H1 (cell line): ENCODE measurements at regions not wholly inside any gene's neighbourhood (a gene's known extent, or its start where the extent isn't known, plus 50 kb on each side); places are given as distances from the start of the nearest gene placed in this dataset.
"Not testable (repeated sequence)": the region's sequence is repeated elsewhere in the genome, so short reads cannot be mapped to it uniquely, and the experiment has no call there.

Experiments used
- CTCF ChIA-PET: fragments of 300-600 bp; sonication (Branson Sonifier 250); formaldehyde crosslinking; loops from one replicate; lab custom pipeline; 2021; ENCODE audit not compliant: partially characterized antibody; lab: Charles Lee
- POLR2A ChIA-PET: fragments of 300-600 bp; sonication (Branson Sonifier 250); formaldehyde crosslinking; loops from one replicate; lab custom pipeline; 2021; ENCODE audit warnings: inconsistent platforms; ENCODE audit not compliant: partially characterized antibody; lab: Charles Lee
- DNase-seq, 2 experiments: peaks; one replicate each; pipeline versions ENCODE4 v3.0.0 to v3.0.0-alpha.2; 2010 to 2022; ENCODE audit warnings: low spot score in 2 of 2, low read depth in 1 of 2, mixed read lengths in 1 of 2
- FAIRE-seq: peaks from 2 replicates; lab custom pipeline; 2011; peaks lifted over from hg19 to GRCh38; lab: Jason Lieb, UNC
- H2AFZ ChIP-seq: 2 replicates; pipeline ENCODE4 v1.8.1; 2012; ENCODE audit warnings: low read length, inconsistent platforms
- H2AK5ac ChIP-seq: 2 replicates; pipeline ENCODE4 v1.6.1; 2013; ENCODE audit warnings: low read depth, low read length
- H2BK120ac ChIP-seq: replicated peaks from 2 replicates; pipeline ENCODE3; 2013; ENCODE audit warnings: low read depth, low read length, inconsistent platforms
- H2BK12ac ChIP-seq: 2 replicates; pipeline ENCODE4 v1.6.1; 2013; ENCODE audit warnings: low read depth, low read length
- H2BK15ac ChIP-seq: 2 replicates; pipeline ENCODE4 v1.6.1; 2013; ENCODE audit warnings: low read length
- H2BK20ac ChIP-seq: 2 replicates; pipeline ENCODE4 v1.6.1; 2013; ENCODE audit warnings: low read length
- H2BK5ac ChIP-seq: 2 replicates; pipeline ENCODE4 v1.6.1; 2013; ENCODE audit warnings: low read depth, low read length
- H3K14ac ChIP-seq: 2 replicates; pipeline ENCODE4 v1.6.1; 2013; ENCODE audit warnings: inconsistent platforms; ENCODE audit not compliant: insufficient read length
- H3K18ac ChIP-seq: 2 replicates; pipeline ENCODE4 v1.6.1; 2013; ENCODE audit warnings: low read length; ENCODE audit errors: extremely low read depth
- H3K23ac ChIP-seq: 2 replicates; pipeline ENCODE4 v1.6.1; 2013; ENCODE audit warnings: inconsistent platforms; ENCODE audit not compliant: insufficient read length
- H3K23me2 ChIP-seq: 2 replicates; pipeline ENCODE4 v1.6.1; 2013; ENCODE audit warnings: low read depth, low read length
- H3K27ac ChIP-seq: 2 replicates; pipeline ENCODE4 v1.6.1; 2011; ENCODE audit warnings: low read depth, low read length, inconsistent platforms
- H3K27me3 ChIP-seq, 4 experiments: replicated peaks in 1 of 4; 1 replicate in 1 of 4; 2 replicates in 3 of 4; pipeline versions ENCODE4 v1.6.1 to v1.8.1; 2011 to 2013; ENCODE audit warnings: low read length in 3 of 4, mild to moderate bottlenecking in 3 of 4, inconsistent platforms in 2 of 4, mixed read lengths in 2 of 4, moderate library complexity in 1 of 4; ENCODE audit not compliant: control insufficient read depth in 3 of 4, insufficient read depth in 3 of 4; ENCODE audit errors: extremely low read depth in 1 of 4
- H3K36me3 ChIP-seq, 4 experiments: 2 replicates each; pipeline versions ENCODE4 v1.6.1 to v1.8.1; 2011 to 2013; ENCODE audit warnings: mild to moderate bottlenecking in 4 of 4, low read length in 3 of 4, moderate library complexity in 2 of 4, control low read depth in 1 of 4, inconsistent platforms in 1 of 4; ENCODE audit not compliant: insufficient read depth in 4 of 4, control insufficient read depth in 2 of 4
- H3K4ac ChIP-seq: replicated peaks from 2 replicates; pipeline ENCODE3; 2013; ENCODE audit warnings: low read length, low read depth, mixed read lengths, inconsistent platforms; ENCODE audit not compliant: insufficient read length
- H3K4me1 ChIP-seq, 4 experiments: replicated peaks in 1 of 4; 1 replicate in 1 of 4; 2 replicates in 3 of 4; pipeline versions ENCODE4 v1.6.1 to v1.8.1; 2011 to 2013; ENCODE audit warnings: low read length in 3 of 4, inconsistent platforms in 2 of 4, mixed read lengths in 1 of 4; ENCODE audit not compliant: insufficient read depth in 4 of 4, control insufficient read depth in 3 of 4
- H3K4me2 ChIP-seq, 2 experiments: 2 replicates each; pipeline versions ENCODE4 v1.6.1 to v1.8.1; 2011 to 2013; ENCODE audit warnings: low read depth in 2 of 2, low read length in 2 of 2, control low read depth in 1 of 2, inconsistent platforms in 1 of 2, mild to moderate bottlenecking in 1 of 2; ENCODE audit not compliant: insufficient read depth in 1 of 2
- H3K4me3 ChIP-seq, 4 experiments: fragments of 200-600, 300-600 bp in 1 of 4; sonication (generic), shearing (Covaris generic), sonication (Bioruptor Twin) in 1 of 4; 2 replicates each; pipeline versions ENCODE4 v1.5.1 to v1.8.1; 2011 to 2016; ENCODE audit warnings: low read length in 4 of 4, low read depth in 3 of 4, control low read depth in 2 of 4, inconsistent platforms in 2 of 4, mild to moderate bottlenecking in 2 of 4, mixed read lengths in 1 of 4, moderate library complexity in 1 of 4; ENCODE audit not compliant: insufficient read depth in 2 of 4; ENCODE audit errors: extremely low read depth in 1 of 4
- H3K56ac ChIP-seq: replicated peaks from 2 replicates; pipeline ENCODE3; 2013; ENCODE audit warnings: low read depth, mild to moderate bottlenecking, mixed read lengths, low read length, inconsistent platforms; ENCODE audit not compliant: insufficient read length
- H3K79me1 ChIP-seq: 2 replicates; pipeline ENCODE4 v1.6.1; 2013; ENCODE audit warnings: low read depth, low read length, control low read depth
- H3K79me2 ChIP-seq, 2 experiments: 2 replicates each; pipeline versions ENCODE4 v1.6.1 to v1.8.1; 2012 to 2013; ENCODE audit warnings: low read length in 2 of 2, mild to moderate bottlenecking in 2 of 2, inconsistent platforms in 1 of 2; ENCODE audit not compliant: insufficient read depth in 2 of 2, control insufficient read depth in 1 of 2
- H3K9ac ChIP-seq, 4 experiments: replicated peaks in 1 of 4; 1 replicate in 1 of 4; 2 replicates in 3 of 4; pipeline versions ENCODE4 v1.6.1 to v1.8.1; 2011 to 2013; ENCODE audit warnings: low read depth in 3 of 4, low read length in 3 of 4, control low read depth in 2 of 4, mild to moderate bottlenecking in 2 of 4, moderate library complexity in 2 of 4, inconsistent platforms in 1 of 4; ENCODE audit errors: extremely low read depth in 1 of 4
- H3K9me3 ChIP-seq, 2 experiments: 2 replicates each; pipeline versions ENCODE4 v1.6.1 to v1.8.1; 2012 to 2013; ENCODE audit warnings: mild to moderate bottlenecking in 2 of 2, moderate library complexity in 2 of 2, control low read depth in 1 of 2, inconsistent platforms in 1 of 2, low read depth in 1 of 2, low read length in 1 of 2, mixed read lengths in 1 of 2; ENCODE audit not compliant: insufficient read depth in 2 of 2
- H4K20me1 ChIP-seq, 2 experiments: replicated peaks in 1 of 2; 2 replicates each; pipeline versions ENCODE3 to v1.8.1; 2011 to 2013; ENCODE audit warnings: inconsistent platforms in 2 of 2, low read length in 2 of 2, mild to moderate bottlenecking in 1 of 2; ENCODE audit not compliant: insufficient read depth in 2 of 2, control insufficient read depth in 1 of 2
- H4K5ac ChIP-seq: 2 replicates; pipeline ENCODE4 v1.6.1; 2013; ENCODE audit warnings: low read length, low read depth, mixed read lengths, inconsistent platforms; ENCODE audit not compliant: insufficient read length
- H4K8ac ChIP-seq: 2 replicates; pipeline ENCODE4 v1.8.0; 2013; ENCODE audit warnings: mild to moderate bottlenecking, moderate library complexity, low read length, inconsistent platforms; ENCODE audit not compliant: insufficient read depth; ENCODE audit errors: extremely low read depth
- H4K91ac ChIP-seq: replicated peaks from 2 replicates; pipeline ENCODE3; 2013; ENCODE audit warnings: low read length, mixed read lengths, inconsistent platforms; ENCODE audit not compliant: insufficient read length
- EP300 ChIP-seq, 2 experiments: IDR thresholded peaks; 1 replicate in 1 of 2; 2 replicates in 1 of 2; pipeline ENCODE4 v1.6.1; 2011 to 2012; ENCODE audit warnings: low read depth in 2 of 2, low read length in 2 of 2, mild to moderate bottlenecking in 2 of 2, borderline replicate concordance in 1 of 2, inconsistent platforms in 1 of 2, moderate library complexity in 1 of 2
- JUND ChIP-seq: IDR thresholded peaks from 2 replicates; pipeline ENCODE4 v1.6.1; 2011; ENCODE audit warnings: mild to moderate bottlenecking, improper control_type of control experiment, low read length
- NANOG ChIP-seq: IDR thresholded peaks from 2 replicates; pipeline ENCODE4 v1.6.1; 2011; ENCODE audit warnings: low read length, low read depth, mild to moderate bottlenecking, inconsistent platforms; ENCODE audit not compliant: insufficient read depth, poor library complexity, severe bottlenecking
- PHF8 ChIP-seq: fragments of 200-600 bp; sonication (generic); conservative IDR thresholded peaks from 2 replicates; pipeline ENCODE4 v1.7.1; 2012; ENCODE audit warnings: low read depth, mild to moderate bottlenecking, inconsistent platforms, low read length, moderate library complexity
- SAP30 ChIP-seq: fragments of 300-600 bp; sonication (generic); IDR thresholded peaks from 2 replicates; pipeline ENCODE4 v1.7.1; 2012; ENCODE audit warnings: low read length, moderate library complexity, mild to moderate bottlenecking, inconsistent platforms; ENCODE audit not compliant: insufficient read depth, insufficient replicate concordance
- TCF12 ChIP-seq: IDR thresholded peaks from 2 replicates; pipeline ENCODE4 v1.6.1; 2011; ENCODE audit warnings: low read depth, mild to moderate bottlenecking, low read length
- ZNF274 ChIP-seq: IDR thresholded peaks from 2 replicates; pipeline ENCODE4 v1.7.0; 2012; ENCODE audit warnings: low read length, borderline replicate concordance; ENCODE audit errors: extremely low read depth
- WGBS, 2 experiments: shearing (Covaris generic) in 1 of 2; methylation state at CpG; one replicate each; pipeline versions ENCODE4 v1.1.6 to v1.1.7; 2013 to 2015; ENCODE audit warnings: low lambda C conversion rate in 2 of 2, mixed read lengths in 2 of 2, inconsistent platforms in 1 of 2, low coverage in 1 of 2, missing lambda C conversion rate in 1 of 2; ENCODE audit not compliant: insufficient replicate concordance in 2 of 2, insufficient coverage in 1 of 2, insufficient read length in 1 of 2; ENCODE audit errors: extremely low coverage in 1 of 2, missing lambda C conversion rate in 1 of 2; 5-methylcytosine and 5-hydroxymethylcytosine counted together
- TF ChIP-seq, protein P1 (sequence below): IDR thresholded peaks from 2 replicates; pipeline ENCODE4 v1.6.1; 2012; ENCODE audit warnings: inconsistent platforms

DNA sequence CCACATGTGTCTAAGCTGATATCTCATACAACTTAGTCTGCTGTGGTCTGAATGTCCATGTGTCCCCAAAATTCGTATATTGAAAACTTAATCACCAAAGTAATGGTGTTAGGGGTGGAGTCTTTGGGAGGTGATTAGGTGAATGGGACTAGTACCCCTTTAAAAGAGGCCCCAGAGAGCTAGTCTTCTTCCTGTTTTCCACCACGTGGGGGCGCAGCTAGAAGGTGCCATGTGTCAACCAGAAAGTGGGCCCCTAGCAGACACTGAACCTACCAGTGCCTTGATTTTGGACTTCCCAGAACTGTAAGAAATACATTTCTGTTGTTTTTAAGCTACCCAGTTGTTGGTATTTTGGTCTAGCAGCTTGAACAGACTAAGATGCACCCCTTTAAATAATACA, 86.6 kb downstream of the ASB1 start (continued):
- TF ChIP-seq JUND (no peak), PHF8 (no peak), NANOG (no peak), ZNF274 (no peak), SAP30 (no peak), TCF12 (no peak), EP300 (IDR thresholded peaks at IDR 0.05; ENCODE audit: borderline replicate concordance in 1 of 2, low read depth in 2 of 2, low read length in 2 of 2) (no peak)
- TF ChIP-seq, protein P1, sequence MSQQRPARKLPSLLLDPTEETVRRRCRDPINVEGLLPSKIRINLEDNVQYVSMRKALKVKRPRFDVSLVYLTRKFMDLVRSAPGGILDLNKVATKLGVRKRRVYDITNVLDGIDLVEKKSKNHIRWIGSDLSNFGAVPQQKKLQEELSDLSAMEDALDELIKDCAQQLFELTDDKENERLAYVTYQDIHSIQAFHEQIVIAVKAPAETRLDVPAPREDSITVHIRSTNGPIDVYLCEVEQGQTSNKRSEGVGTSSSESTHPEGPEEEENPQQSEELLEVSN = peak; percentile 44; the same call in 1 of the 2 replicates

DNA sequence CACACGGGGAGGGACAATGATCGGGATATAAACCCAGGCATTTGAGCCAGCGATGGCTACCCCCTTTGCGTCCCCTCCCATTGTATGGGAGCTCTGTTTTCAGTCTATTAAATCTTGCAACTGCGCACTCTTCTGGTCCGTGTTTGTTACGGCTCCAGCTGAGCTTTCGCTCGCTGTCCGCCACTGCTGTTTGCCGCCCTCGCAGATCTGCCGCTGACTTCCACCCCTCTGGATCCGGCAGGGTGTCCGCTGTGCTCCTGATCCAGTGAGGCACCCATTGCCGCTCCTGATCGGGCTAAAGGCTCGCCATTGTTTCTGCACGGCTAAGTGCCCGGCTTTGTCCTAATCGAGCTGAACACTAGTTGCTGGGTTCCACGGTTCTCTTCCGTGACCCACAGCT, 87.3 kb downstream of the ASB1 start:
- H3K14ac ChIP-seq, H3K23me2 ChIP-seq, H2BK12ac ChIP-seq, H4K20me1 ChIP-seq, H3K36me3 ChIP-seq, H4K91ac ChIP-seq, H4K5ac ChIP-seq, H2BK120ac ChIP-seq, H4K8ac ChIP-seq, H2BK20ac ChIP-seq, H3K4ac ChIP-seq, H3K23ac ChIP-seq, DNase-seq, POLR2A ChIA-PET, H3K9me3 ChIP-seq, H2BK15ac ChIP-seq, H3K4me3 ChIP-seq, H3K79me1 ChIP-seq, H3K27me3 ChIP-seq, H3K27ac ChIP-seq, H2AFZ ChIP-seq, H2BK5ac ChIP-seq, FAIRE-seq, H3K4me2 ChIP-seq, H3K18ac ChIP-seq, H3K56ac ChIP-seq, H3K9ac ChIP-seq, H2AK5ac ChIP-seq, H3K79me2 ChIP-seq: not testable (repeated sequence)
- H3K4me1 ChIP-seq = peaks cover 2 to 21% (median 11%) of the 10 kb centered on the region in 4 experiments; a peak in 5 of 7 replicates
- WGBS, 2 experiments = 94% methylated on average over 23 of the region's 23 CpGs; no CpG with 5 or more reads in 1 of the 2 experiments
- CTCF ChIA-PET = interaction anchor here (1.0 to 1.7 kb wide), 5 partner anchors 11 to 53 kb away, joined by 3 to 7 read pairs (median 4); no protein-coding TSS in a partner anchor
